ENCODE measurements at regions not wholly inside any gene's neighbourhood (a gene's known extent, or its start where the extent isn't known, plus 50 kb on each side); places are given as distances from the start of the nearest gene placed in this dataset.

- TF ChIP-seq CHD2 (IDR thresholded peaks at IDR 0.05; ENCODE audit: low read length, partially characterized antibody) (no peak), EP300 (IDR thresholded peaks at IDR 0.05; ENCODE audit: borderline replicate concordance in 1 of 2, low read depth in 1 of 2, low read length in 1 of 2) (no peak), EZH2phosphoT487 (IDR thresholded peaks at IDR 0.05; ENCODE audit: borderline replicate concordance, low read depth) (no peak)
These were observed 325.6 kb upstream of the SOX14 start (continued) for GRCh38 chr3:137438561-137438960.

GRCh38 chr3:137460944-137461343 is 303.2 kb upstream of the SOX14 start:
- Histone ChIP-seq H3K4me2 (no peak overlapping the region), H3K79me2 (ENCODE audit: insufficient read depth) (no peaks in the 10 kb centered on the region), H4K20me1 (ENCODE audit: insufficient read depth) (no peaks in the 10 kb centered on the region), H2AFZ (ENCODE audit: low read depth) (no peak overlapping the region), H3K4me1 (ENCODE audit: control insufficient read depth in 1 of 2, insufficient read depth in 2 of 2, low read depth in 1 of 2, low read length in 1 of 2) (no peaks in the 10 kb centered on the region), H3K27me3 (ENCODE audit: insufficient read depth) (no peaks in the 10 kb centered on the region), H3K36me3 (replicated peaks in 1 of 2; ENCODE audit: control insufficient read depth in 1 of 2, insufficient read depth in 2 of 2, low read length in 1 of 2) (no peaks in the 10 kb centered on the region), H3K9ac (no peak overlapping the region), H3F3A (replicated peaks; ENCODE audit: insufficient read depth) (no peaks in the 10 kb centered on the region), H3K9me2 (no peaks in the 10 kb centered on the region), H3K9me3 (no peaks in the 10 kb centered on the region), H3K27ac (ENCODE audit: low read depth in 2 of 2, low read length in 1 of 2) (no peak overlapping the region), H3K4me3 (ENCODE audit: low read depth in 2 of 2, low read length in 1 of 2) (no peak overlapping the region)
- CTCF ChIA-PET, result no interaction called here
- POLR2A ChIA-PET, result no interaction called here
- DNase-seq, result no peak
- no peak for TF ChIP-seq TCF12 (IDR thresholded peaks at IDR 0.05)
- TF ChIP-seq USF1 (IDR thresholded peaks at IDR 0.05; ENCODE audit: borderline replicate concordance, low read depth), result no peak
- TF ChIP-seq MXI1 (IDR thresholded peaks at IDR 0.05; ENCODE audit: low read depth, low read length), result no peak
- no peak for TF ChIP-seq YY1 (IDR thresholded peaks at IDR 0.05; ENCODE audit: low read depth)
- no peak for TF ChIP-seq REST (IDR thresholded peaks at IDR 0.05; ENCODE audit: low read depth, low read length)
- no peak for TF ChIP-seq FOSL2 (IDR thresholded peaks at IDR 0.05; ENCODE audit: borderline replicate concordance, low read depth)
- TF ChIP-seq FOXM1 (IDR thresholded peaks at IDR 0.05; ENCODE audit: low read depth), result no peak
- no peak for TF ChIP-seq TEAD4 (IDR thresholded peaks at IDR 0.05; ENCODE audit: borderline replicate concordance, insufficient read depth)
- no peak for TF ChIP-seq RAD21 (IDR thresholded peaks at IDR 0.05; ENCODE audit: low read length)
- TF ChIP-seq FOXJ3 (CRISPR knock-in tag; IDR thresholded peaks at IDR 0.05), result no peak
- no peak for TF ChIP-seq ELF1 (IDR thresholded peaks at IDR 0.05)
- no peak for TF ChIP-seq CHD2 (IDR thresholded peaks at IDR 0.05; ENCODE audit: low read length, partially characterized antibody)
- no peak for TF ChIP-seq IRF3 (IDR thresholded peaks at IDR 0.05; ENCODE audit: low read depth, low read length)
- TF ChIP-seq SMC3 (IDR thresholded peaks at IDR 0.05; ENCODE audit: low read depth, low read length), result no peak
- 79% methylated on average over 4 of the region's 4 CpGs for WGBS (ENCODE audit: low lambda C conversion rate)

Data from SK-N-SH (cell line).